ENCODE measurements at regions not wholly inside any gene's neighbourhood (a gene's known extent, or its start where the extent isn't known, plus 50 kb on each side); places are given as distances from the start of the nearest gene placed in this dataset.

DNA sequence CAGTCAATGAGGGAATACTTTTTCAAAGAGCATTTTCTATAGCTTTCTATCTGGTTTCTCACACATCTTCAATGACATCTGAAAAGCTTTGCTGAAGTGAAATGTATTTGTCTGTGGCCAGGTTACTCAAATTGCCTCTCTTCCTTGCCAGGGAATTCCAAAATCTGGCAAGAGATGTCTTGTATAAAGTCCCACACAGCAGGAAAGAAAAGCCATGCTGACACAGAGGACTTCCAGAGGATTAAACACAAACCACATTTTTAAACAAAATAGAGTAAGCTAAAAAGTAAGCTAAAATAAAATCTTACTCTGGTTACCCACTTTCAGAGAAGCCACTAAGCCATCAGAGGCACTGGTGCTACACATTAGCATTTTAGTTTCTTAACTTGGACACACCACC lies 93.1 kb upstream of the BCAR3 start:
- TF ChIP-seq EZH2 (IDR thresholded peaks at IDR 0.05) (no peak), POLR2AphosphoS5 (IDR thresholded peaks at IDR 0.05; ENCODE audit: borderline replicate concordance, low read depth, low read length) (no peak)
